C4-2B (cell line): ENCODE measurements at regions not wholly inside any gene's neighbourhood (a gene's known extent, or its start where the extent isn't known, plus 50 kb on each side); places are given as distances from the start of the nearest gene placed in this dataset.

ENCODE experiments used
- CTCF ChIP-seq: fragments of 450-650 bp; conservative IDR thresholded peaks from 2 replicates; pipeline ENCODE4 v1.5.1; 2017; ENCODE audit warnings: mild to moderate bottlenecking
- ZFX ChIP-seq: fragments of 450-650 bp; IDR thresholded peaks from 2 replicates; pipeline ENCODE4 v1.6.1; 2017

GRCh38 chr4:22047793-22048192 is 99.2 kb upstream of the KCNIP4 start:
- TF ChIP-seq CTCF (no peak), ZFX (no peak)
